ENCODE measurements at regions not wholly inside any gene's neighbourhood (a gene's known extent, or its start where the extent isn't known, plus 50 kb on each side); places are given as distances from the start of the nearest gene placed in this dataset.

DNA sequence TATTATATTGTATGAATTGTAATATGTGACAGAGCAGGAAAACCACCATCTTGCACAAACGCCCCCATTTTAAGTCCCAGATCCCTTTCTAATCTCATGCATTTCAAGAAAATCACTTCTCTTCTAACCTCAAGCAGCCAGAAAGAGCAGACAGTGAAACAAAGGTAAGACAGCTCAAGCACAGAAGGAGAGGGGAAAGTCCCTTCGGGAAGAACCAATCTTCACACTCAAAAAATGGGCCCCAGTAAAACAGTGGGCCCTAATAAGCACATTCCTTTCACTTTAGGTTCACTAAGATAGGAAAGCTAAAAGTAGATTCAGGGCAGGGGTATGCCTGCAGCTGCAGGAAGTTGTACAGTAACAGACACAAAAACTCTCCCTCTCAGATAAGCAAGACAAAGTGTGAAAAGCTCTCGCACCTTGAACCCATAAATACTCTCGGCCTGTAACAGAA is 1268.7 kb downstream of the SI start:
- Histone ChIP-seq H3K9me3 (replicated peaks) (no peaks in the 10 kb centered on the region), H3K27ac (no peak overlapping the region), H3K4me1 (no peaks in the 10 kb centered on the region)

DNA sequence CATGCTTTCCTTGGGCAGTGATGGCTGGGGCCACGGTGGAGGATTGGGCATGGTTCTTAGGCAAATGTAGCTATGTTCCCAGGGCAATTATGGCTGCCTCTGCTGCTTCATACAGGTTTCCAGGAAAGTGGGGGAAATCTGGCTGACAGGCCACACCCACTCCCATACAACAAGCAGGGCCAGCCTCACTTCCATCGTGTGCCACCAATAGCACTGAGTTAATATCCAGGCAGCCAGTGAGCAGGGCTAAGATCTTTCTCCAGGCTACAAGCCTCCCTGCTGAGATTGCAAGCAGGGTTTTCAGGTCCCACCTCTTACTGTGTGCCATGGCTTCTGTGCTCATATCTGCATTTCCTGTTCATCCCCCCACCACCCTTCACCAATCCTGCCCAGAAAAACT is 1291.9 kb downstream of the SI start:
- no peaks in the 10 kb centered on the region for H3K4me1 ChIP-seq
- no peak overlapping the region for H3K4me3 ChIP-seq
- no peak overlapping the region for H3K27ac ChIP-seq
- no peaks in the 10 kb centered on the region for H3K9me3 ChIP-seq (replicated peaks)
- no peaks in the 10 kb centered on the region for H3K36me3 ChIP-seq
- DNase-seq, result no peak
- H3K27me3 ChIP-seq, result no peaks in the 10 kb centered on the region

More for the DNA sequence above, 1268.7 kb downstream of the SI start:
- H3K4me3 ChIP-seq, result no peak overlapping the region
- no peak for DNase-seq
- no peaks in the 10 kb centered on the region for H3K36me3 ChIP-seq
- no peaks in the 10 kb centered on the region for H3K27me3 ChIP-seq

DNA sequence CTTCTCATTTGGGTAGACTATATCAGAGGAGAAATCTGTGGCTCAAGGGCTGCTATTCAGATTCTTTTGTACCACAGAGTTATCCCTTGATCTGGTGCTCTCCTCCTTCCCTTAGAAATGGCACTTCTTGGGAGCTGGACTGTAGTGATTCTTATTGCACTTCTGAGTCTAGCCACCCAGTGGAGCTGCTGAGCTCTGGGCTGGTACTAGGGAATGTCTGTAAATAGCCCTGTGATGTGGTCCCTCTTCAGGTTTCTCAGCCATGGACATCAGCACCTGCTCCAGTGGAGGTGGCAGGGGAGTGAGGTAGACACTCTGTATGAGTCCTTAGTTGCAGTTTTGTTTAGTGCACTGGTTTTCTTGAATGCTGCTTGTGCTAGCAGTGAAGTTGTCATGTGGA is 1292.6 kb downstream of the SI start:
- H3K4me3 ChIP-seq, result no peak overlapping the region
- H3K9me3 ChIP-seq (replicated peaks), result no peaks in the 10 kb centered on the region
- no peak overlapping the region for H3K27ac ChIP-seq
- no peaks in the 10 kb centered on the region for H3K36me3 ChIP-seq
- H3K4me1 ChIP-seq, result no peaks in the 10 kb centered on the region
- H3K27me3 ChIP-seq, result no peaks in the 10 kb centered on the region
- DNase-seq, result peak in 1 of 2 experiments; percentile 38

DNA sequence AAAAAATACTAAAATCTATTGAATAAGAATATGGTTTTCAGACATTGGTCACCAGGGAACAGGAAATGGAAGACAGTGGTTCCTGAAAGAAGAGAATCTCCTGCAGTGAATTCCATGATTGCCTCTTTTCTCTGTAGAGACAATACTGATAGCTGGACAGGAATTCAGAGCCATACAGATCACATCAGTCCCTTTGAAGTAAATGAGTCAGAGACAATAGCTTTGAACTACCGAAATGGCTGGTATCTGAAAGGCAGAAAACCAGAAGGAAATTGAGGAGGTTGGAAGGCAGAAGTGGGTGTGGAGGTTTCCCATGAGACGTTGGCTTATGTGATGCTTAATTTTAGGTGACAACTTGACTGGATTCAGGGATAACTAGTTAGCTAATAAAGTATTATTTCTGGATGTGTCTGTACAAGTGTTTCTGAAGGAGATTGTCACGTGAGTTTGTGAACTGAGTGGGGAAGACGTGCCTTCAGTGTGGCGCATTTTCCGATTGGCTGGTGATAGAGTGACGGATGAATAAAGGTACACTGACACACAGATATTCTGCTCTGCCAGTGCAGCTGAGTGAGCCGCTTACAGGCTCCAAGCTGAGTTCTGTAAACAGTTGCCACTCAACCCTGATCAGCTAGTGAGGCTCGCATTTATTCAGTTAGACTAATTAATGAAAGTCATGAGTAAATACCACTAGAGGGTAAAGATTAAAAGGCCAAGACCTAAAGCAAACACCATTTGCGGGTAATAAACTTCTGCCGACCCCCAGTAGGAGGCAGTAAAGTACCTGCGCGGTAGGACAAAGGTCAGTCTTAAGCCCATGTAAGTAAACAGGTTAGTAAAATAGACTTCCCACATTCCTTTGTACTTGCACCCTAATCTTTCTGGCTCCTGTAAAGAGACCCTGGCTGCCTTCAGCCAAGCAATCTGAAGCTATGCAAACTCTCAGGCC is 1298.6 kb downstream of the SI start:
- Histone ChIP-seq H3K4me3 (no peak overlapping the region), H3K9me3 (replicated peaks) (no peaks in the 10 kb centered on the region), H3K4me1 (no peaks in the 10 kb centered on the region), H3K36me3 (no peaks in the 10 kb centered on the region), H3K27me3 (no peaks in the 10 kb centered on the region), H3K27ac (no peak overlapping the region)
- no peak for DNase-seq

DNA sequence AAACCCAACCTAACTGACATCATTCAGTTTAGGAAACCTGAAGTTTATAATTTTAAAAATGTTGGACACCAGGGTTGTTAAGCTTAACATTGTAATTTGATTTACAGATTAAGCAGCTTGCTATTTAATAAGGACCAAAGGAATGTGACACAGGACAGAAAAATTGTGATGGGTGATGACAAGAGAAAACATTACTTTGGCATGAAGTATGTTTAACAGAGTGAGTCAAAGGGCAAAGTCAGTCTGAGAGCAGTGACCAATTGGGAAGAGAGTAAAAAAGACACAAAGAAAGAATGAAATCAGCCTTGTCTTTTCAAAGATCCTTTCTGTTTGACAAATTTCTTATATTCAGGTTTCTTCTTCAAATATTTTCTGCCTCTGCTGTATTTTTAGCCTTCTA is 1301.6 kb downstream of the SI start:
- H3K36me3 ChIP-seq, result no peaks in the 10 kb centered on the region
- H3K27ac ChIP-seq, result no peak overlapping the region
- DNase-seq, result no peak

DNA sequence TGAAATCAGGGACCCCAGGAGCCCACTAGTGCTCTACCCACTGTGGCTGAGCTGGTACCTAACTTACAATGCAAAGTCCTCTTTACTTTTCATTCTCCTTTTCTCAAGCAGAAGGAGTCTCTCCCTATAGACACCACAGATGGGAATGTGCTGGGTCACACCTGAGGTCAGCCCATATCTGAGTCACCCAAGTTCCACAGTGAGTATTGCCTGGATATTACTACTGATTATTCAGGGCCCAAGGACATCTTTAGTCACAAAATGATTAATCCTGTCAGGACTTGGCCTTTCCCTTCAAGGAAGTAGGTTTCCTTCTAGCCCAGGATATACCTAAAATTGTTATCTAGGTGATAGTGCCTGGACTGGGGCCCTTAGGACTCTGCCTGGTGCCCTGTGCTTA is 1305.2 kb downstream of the SI start:
- no peaks in the 10 kb centered on the region for H3K4me1 ChIP-seq
- H3K27ac ChIP-seq, result no peak overlapping the region
- no peak overlapping the region for H3K4me3 ChIP-seq
- no peaks in the 10 kb centered on the region for H3K27me3 ChIP-seq
- no peaks in the 10 kb centered on the region for H3K36me3 ChIP-seq
- no peaks in the 10 kb centered on the region for H3K9me3 ChIP-seq (replicated peaks)
- no peak for DNase-seq

More for the DNA sequence above, 1301.6 kb downstream of the SI start:
- H3K4me1 ChIP-seq, result no peaks in the 10 kb centered on the region
- no peaks in the 10 kb centered on the region for H3K27me3 ChIP-seq
- H3K9me3 ChIP-seq (replicated peaks), result no peaks in the 10 kb centered on the region
- H3K4me3 ChIP-seq, result no peak overlapping the region

DNA sequence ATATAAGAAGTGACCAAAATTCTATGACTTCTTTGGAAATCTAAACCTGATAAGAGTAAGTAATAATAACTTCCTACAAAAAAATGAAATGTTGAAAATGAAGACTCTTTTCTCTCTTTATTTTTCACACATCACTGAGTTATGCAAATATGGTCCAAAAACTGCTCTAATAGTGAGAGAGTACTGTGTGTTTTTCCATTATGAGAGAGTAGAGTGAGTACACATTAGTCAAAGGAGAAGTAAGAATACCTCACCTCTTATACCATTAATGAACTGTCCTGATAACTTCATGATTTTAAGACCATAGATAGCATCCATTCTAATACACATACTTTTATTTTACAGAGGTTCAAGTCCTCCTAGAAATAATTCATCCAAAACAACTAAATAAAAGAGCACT is 1310.2 kb downstream of the SI start:
- DNase-seq, result no peak
- no peak overlapping the region for H3K27ac ChIP-seq
- no peaks in the 10 kb centered on the region for H3K36me3 ChIP-seq
- H3K4me1 ChIP-seq, result no peaks in the 10 kb centered on the region
- H3K9me3 ChIP-seq (replicated peaks), result no peaks in the 10 kb centered on the region
- no peaks in the 10 kb centered on the region for H3K27me3 ChIP-seq
- H3K4me3 ChIP-seq, result no peak overlapping the region

DNA sequence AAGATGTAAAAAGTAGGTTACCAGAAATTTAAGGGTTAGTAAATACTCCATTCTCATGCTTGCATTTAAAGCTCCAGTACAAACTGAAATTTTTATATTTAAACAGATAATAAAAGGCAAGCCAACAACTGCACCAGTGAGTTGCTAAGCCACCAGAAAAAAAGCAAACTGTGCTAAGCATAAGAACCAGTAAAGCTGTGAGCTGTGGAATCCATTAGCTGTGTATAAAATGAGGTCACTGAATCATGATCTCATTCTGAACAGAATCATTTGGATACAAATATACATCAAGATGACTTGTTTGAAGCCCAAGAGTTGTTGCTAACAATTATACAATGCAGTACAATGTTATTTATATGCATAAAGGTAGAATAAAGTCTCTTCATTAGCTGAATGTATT is 1312.2 kb downstream of the SI start:
- DNase-seq, result no peak
- no peak overlapping the region for H3K4me3 ChIP-seq
- no peaks in the 10 kb centered on the region for H3K27me3 ChIP-seq
- H3K4me1 ChIP-seq, result no peaks in the 10 kb centered on the region
- H3K36me3 ChIP-seq, result no peaks in the 10 kb centered on the region
- H3K9me3 ChIP-seq (replicated peaks), result no peaks in the 10 kb centered on the region
- no peak overlapping the region for H3K27ac ChIP-seq

DNA sequence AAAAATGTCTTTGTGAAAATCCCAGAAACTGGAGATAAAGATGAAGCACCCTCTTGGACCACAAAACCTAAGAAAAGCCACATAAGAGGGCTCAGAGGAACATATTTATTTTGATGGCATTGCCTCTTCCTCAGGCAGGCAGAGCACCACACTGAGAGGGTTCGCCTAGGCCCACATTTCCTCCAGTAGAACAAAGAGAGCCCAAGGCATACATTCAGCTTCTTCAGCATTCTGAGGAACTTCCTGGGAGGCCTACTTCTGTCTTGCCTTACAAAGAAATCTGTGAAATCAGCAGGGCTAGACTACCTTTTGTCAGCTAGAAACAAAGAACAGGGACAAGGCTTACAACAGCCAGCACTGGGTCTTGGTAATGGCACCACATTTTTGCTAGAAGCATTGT is 1325.3 kb downstream of the SI start:
- no peaks in the 10 kb centered on the region for H3K4me1 ChIP-seq
- no peaks in the 10 kb centered on the region for H3K36me3 ChIP-seq
- no peak overlapping the region for H3K27ac ChIP-seq
- DNase-seq, result no peak
- H3K4me3 ChIP-seq, result no peak overlapping the region
- H3K9me3 ChIP-seq (replicated peaks), result no peaks in the 10 kb centered on the region
- H3K27me3 ChIP-seq, result no peaks in the 10 kb centered on the region

DNA sequence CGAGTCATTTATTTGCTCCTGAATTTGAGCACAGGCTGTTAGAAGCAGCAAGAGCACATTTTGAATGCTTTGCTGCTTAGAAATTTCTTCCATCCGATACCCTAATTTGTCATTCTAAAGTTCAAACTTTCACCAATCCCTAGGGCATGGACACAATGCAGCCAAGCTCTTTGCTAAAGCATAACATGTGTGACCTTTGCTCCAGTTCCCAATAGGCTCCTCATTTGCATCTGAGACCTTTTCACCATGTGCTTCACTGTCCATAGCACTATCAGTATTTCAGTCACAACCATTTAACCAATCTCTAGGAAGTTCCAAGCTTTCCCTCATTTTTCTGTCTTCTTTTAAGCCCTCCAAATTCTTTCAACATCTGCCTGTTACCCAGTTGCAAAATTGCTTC is 1333.1 kb downstream of the SI start:
- Histone ChIP-seq H3K36me3 (no peaks in the 10 kb centered on the region), H3K27ac (no peak overlapping the region), H3K4me3 (no peak overlapping the region), H3K4me1 (no peaks in the 10 kb centered on the region), H3K27me3 (no peaks in the 10 kb centered on the region), H3K9me3 (replicated peaks) (no peaks in the 10 kb centered on the region)
- DNase-seq, result no peak

DNA sequence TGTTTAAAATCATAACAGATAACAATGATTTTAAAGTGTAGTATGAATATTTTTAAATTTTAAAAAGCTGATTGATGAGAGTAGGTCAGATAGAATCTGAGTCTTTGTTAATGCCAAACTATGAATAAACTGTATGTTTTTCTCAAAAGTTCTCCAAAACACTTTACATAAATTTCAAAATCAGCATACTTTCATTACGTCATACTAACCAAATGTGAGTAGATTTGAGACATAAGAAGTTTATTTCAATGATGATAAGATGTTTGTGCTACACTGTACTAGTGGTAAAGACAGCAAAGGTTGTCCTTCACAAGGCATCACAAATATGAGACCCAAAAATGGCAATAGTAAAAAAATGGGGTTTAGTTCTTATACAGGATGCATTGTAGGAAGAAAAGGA is 1342.9 kb downstream of the SI start:
- DNase-seq, result no peak
- Histone ChIP-seq H3K36me3 (no peaks in the 10 kb centered on the region), H3K9me3 (replicated peaks) (no peaks in the 10 kb centered on the region), H3K4me1 (no peaks in the 10 kb centered on the region), H3K27me3 (no peaks in the 10 kb centered on the region), H3K27ac (no peak overlapping the region), H3K4me3 (no peak overlapping the region)

DNA sequence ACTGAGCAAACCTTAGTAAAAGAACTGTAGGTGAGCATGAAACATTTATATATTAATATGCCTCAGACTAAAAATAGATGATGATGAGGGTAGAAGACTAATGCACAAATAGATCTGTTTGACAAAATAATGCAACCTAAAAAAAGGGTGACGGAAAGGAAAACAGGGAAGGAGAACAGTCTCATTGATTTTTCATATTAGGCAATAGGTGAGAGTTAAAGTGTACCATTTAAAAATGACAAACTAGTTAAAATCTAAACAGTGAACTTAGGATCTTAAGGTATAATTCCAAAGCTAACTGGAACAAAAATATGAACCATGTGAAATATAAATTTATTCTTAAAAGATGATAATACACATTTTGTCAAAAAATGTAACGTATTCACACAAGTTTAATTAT is 1347.6 kb downstream of the SI start:
- Histone ChIP-seq H3K27ac (no peak overlapping the region), H3K9me3 (replicated peaks) (no peaks in the 10 kb centered on the region), H3K4me1 (no peaks in the 10 kb centered on the region), H3K27me3 (no peaks in the 10 kb centered on the region), H3K4me3 (no peak overlapping the region), H3K36me3 (no peaks in the 10 kb centered on the region)
- no peak for DNase-seq

DNA sequence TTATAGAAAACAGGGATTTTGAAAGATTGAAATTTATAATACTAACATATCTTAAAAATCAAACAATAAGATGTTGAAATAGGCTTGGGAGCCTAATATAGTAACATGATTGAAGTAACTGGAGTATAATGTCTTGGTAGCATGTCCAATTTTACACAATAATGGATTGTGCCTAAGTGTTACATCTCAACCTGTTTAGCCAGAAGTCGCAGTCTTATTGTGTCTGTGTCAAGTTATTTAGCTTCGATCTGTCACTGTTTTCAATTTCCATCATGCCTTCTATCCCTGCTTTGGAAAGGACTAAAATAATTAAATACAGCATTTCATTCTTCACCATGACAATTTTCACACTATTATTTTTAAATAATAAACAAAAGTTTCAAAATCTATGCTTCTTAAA is 1352.2 kb downstream of the SI start:
- H3K4me1 ChIP-seq, result no peaks in the 10 kb centered on the region
- H3K27ac ChIP-seq, result no peak overlapping the region
- no peaks in the 10 kb centered on the region for H3K36me3 ChIP-seq
- no peak for DNase-seq
- H3K27me3 ChIP-seq, result no peaks in the 10 kb centered on the region
- no peak overlapping the region for H3K4me3 ChIP-seq
- H3K9me3 ChIP-seq (replicated peaks), result no peaks in the 10 kb centered on the region

DNA sequence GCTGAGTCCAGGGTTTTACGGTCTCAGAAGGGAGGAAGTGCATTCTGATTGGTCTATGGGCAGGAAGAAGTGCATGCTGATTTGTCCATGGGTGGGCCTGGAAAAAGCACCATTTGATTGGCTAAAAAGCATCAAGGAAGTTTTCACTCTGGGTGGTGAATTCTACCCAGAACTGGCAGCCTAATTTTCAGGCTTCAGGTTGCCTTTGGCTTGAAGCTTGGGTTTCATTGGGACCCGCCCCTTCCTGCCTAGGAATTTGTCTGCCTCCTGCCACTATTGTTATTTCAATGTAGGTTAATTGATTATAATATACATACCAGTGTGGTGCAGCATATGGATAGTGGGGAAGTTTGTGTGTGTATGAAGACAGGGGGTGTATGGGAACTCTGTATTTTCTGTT is 1355.9 kb downstream of the SI start:
- no peaks in the 10 kb centered on the region for H3K4me1 ChIP-seq
- no peak overlapping the region for H3K27ac ChIP-seq
- H3K36me3 ChIP-seq, result no peaks in the 10 kb centered on the region
- DNase-seq, result no peak
- no peak overlapping the region for H3K4me3 ChIP-seq
- no peaks in the 10 kb centered on the region for H3K27me3 ChIP-seq
- H3K9me3 ChIP-seq (replicated peaks), result no peaks in the 10 kb centered on the region

DNA sequence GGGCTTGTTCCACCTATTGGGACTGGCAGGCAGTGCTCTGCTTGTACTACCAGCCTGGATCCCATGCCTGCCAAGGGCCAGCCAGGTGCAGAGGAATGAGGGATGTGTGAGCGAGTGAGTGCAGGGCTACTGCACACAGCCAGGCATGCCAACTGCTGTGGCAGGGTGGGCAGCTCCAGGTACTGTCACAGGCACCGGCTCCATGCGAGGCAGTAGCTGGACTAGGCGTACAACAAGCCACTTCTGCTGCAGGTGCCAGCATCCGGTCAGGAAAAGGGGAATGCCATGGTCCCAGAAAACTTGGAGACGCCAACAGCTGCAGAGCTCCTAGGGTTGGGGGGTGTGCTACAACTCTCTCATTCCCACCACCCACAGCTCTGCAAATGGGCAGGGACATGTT is 1356.7 kb downstream of the SI start:
- Histone ChIP-seq H3K4me3 (no peak overlapping the region), H3K4me1 (no peaks in the 10 kb centered on the region), H3K36me3 (no peaks in the 10 kb centered on the region), H3K27ac (no peak overlapping the region), H3K9me3 (replicated peaks) (no peaks in the 10 kb centered on the region), H3K27me3 (no peaks in the 10 kb centered on the region)
- DNase-seq, result no peak

DNA sequence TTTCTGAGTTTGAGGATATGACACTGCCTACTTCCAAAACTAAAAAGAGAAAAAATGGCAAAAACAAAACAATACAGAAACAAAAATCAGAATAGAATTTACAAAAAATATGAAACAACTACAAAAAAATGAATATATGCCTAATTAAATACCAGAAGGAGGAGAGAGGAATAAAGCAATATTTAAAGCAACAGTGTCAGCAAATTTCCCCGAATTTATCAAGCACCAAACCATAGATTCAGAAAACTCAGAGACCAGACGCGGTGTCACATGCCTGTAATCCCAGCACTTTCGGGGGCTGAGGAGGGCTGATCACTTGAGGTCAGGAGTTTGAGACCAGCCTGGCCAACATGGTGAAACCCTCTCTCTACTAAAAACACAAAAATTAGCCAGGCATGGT is 1360.9 kb downstream of the SI start:
- DNase-seq, result no peak
- no peaks in the 10 kb centered on the region for H3K27me3 ChIP-seq
- no peaks in the 10 kb centered on the region for H3K36me3 ChIP-seq
- H3K27ac ChIP-seq, result no peak overlapping the region
- no peaks in the 10 kb centered on the region for H3K9me3 ChIP-seq (replicated peaks)
- H3K4me3 ChIP-seq, result no peak overlapping the region
- H3K4me1 ChIP-seq, result no peaks in the 10 kb centered on the region

Measured in SJCRH30 (cell line).